Stimulated activated CD4-positive, alpha-beta T cell treated with anti-CD3 and anti-CD28 coated beads, Interleukin-1b, Interleukin-23, amount 100 ng/mL, for 4 hours (primary cell): ENCODE measurements at regions not wholly inside any gene's neighbourhood (a gene's known extent, or its start where the extent isn't known, plus 50 kb on each side); places are given as distances from the start of the nearest gene placed in this dataset.
A peak's percentile ranks its signal among the peaks of the same experiment; 100 is the strongest.
"Not testable (repeated sequence)": the region's sequence is repeated elsewhere in the genome, so short reads cannot be mapped to it uniquely, and the experiment has no call there.

ENCODE experiments used
- DNase-seq, 2 donors: peaks; one replicate each; pipeline ENCODE4 v3.0.0-alpha.2; 2020; ENCODE audit warnings: low read depth in 2 of 2

DNA sequence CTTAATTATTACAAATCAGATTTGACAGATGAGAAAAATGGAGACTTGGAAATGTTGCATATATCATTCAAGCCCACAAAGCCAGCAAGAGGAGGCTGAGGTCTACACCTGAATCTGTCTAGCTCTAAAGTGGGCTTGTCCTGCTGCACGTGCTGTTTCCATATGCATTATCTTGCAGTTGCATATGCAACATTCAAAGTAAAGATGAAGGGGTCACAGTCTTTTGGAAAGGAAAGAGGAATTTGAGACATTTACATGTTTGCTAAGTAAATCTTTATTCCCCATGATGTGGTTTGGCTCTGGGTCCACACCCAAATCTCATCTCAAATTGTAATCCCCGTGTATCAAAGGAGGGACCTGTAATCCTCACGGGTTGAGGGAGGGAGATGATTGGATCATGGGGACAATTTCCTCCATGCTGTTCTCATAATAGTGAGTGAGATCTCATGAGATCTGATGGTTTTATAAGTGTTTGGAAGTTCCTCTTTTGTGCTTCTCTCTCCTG lies 98.3 kb downstream of the BACH1 start:
- no peak for DNase-seq

DNA sequence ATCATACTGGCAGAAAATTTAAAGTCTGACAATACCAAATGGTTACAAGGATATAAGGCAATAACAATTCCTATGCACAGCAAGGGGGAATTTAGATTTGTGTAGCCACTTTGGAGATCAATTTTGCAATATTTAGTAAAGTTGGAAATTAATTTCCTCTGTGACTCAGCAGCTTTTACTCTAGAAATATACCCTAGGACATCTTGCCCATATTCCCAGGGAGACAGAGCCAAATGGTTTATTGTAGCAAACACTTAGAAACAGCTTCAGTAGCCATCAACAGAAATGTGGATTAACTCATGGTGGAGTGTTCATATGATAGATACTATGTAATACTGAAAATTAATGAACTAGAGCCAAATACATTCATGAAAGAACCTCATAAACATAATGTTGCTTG lies 104.6 kb downstream of the BACH1 start:
- no peak for DNase-seq

DNA sequence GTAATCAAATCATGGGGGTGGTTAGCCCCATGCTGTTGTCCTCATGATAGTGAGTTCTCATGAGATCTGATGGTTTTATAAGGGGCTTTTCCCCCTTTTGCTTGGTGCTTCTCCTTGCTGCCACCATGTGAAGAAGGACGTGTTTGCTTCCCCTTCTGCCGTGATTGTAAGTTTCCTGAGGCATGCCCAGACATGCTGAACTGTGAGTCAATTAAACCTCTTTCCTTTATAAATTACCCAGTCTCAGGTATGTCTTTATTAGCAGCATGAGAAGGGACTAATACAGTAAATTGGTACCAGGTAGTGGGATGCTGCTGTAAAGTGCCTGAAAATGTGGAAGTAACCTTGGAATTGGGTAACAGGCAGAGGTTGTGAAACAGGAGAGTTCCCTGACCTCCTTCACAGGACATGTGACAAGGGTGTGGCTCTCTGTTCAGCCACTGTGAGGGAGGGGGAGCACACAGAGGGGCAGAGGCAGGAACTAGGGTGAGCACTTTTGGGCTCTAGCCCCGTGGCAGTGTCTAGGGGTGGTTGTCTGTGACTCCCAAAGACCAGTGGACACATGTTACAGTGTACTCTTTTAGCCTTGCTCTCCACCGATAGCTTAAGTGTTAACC lies 105.3 kb downstream of the BACH1 start:
- DNase-seq = no peak

GRCh38 chr21:29405503-29406122 lies 106.9 kb downstream of the BACH1 start:
- DNase-seq = no peak

DNA sequence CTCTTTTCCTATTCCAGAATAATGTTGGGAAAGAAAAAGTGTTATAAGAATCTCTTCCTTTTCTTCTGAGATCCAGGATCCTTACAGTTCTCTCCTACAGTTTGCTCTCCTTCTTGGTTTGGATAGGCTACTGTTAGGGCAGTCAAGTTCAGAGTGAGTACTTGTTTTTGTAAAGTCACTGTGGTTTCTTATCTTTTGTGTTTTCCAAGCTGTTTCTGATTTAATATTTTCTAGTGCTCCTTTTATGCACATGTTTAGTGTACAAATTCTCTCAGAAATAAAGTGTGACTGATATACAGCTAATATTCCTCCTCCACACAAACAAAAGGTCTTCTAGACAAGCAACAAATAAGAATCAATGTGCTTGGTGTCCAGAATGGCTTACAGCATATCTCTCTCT lies 107.7 kb downstream of the BACH1 start:
- DNase-seq = no peak

DNA sequence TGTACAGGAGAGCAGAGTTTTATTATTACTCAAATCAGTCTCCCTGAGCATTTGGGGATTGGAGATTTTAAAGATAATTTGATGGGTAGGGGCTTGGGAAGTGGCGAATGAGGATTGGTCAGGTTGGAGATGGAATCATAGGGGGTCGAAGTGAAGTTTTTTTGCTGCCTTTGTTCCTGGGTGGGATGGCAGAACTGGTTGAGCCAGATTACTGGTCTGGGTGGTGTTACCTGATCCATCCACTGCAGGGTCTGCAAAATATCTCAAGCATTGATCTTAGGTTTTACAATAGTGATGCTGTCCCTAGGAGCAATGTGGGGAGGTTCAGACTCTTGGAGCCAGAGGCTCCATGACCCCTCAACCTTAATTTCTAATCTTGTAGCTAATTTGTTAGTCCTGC lies 108.8 kb downstream of the BACH1 start:
- no peak for DNase-seq

DNA sequence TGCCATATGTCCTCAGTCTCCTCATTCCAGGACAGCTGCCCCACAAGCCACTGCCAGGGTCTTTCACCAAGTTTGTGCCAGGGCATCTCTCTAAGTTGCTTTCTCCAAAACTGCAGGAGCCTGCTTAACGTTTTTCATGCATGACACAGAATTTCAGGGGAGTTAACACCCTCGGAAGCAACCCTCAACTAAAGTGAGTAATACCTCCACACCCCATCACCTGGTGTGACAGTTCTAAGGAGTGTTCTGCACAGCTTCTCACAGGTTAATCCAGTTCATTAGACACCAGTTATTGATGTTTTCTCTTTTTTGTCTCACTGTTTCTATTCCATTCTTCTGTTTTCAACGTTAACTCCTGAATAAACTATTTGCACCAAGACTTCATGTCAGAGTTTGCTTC lies 115.0 kb downstream of the BACH1 start:
- no peak for DNase-seq

- DNase-seq = no peak
These were observed 117.5 kb downstream of the BACH1 start for GRCh38 chr21:29416268-29416667.

- no peak for DNase-seq
These were observed 120.1 kb downstream of the BACH1 start for GRCh38 chr21:29418813-29419212.

DNA sequence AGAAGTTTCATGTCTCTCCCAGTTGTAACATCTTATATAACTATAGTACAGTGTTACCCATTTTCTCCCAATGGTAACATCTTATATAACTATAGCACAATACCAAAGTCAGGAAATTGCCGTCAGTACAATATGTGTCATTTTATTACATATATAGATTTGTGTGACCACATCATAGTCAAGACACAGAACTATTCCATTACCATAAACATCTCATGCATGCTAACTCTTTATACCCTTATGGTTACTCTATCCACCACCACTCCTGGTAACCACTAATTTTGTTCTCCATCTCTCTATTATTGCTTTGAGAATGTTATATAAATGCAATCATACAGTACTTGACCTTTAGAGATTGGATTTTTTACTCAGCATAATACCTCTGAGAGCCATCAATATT lies 120.7 kb downstream of the BACH1 start:
- no peak for DNase-seq

- no peak for DNase-seq
These were observed 124.6 kb downstream of the BACH1 start for GRCh38 chr21:29423099-29423870.

DNA sequence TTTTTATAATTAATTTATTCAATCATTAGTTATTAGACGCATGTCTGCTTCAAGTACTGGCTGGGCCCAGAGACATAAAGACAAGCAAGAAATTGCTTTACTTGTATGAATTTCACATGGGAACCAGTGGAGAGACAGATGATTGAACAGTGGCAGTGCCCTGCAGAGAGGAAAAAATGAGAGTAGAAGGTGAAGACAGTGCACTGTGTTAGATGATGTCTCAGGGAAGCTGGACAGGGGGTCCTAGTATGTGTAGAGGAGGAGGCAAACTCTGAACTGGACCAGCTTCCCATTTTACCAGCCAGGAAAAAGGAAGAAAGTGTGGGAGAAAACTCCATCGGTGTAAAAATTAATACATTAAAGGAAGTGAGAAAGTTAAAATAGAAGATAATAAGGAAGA lies 126.0 kb downstream of the BACH1 start:
- no peak for DNase-seq

DNA sequence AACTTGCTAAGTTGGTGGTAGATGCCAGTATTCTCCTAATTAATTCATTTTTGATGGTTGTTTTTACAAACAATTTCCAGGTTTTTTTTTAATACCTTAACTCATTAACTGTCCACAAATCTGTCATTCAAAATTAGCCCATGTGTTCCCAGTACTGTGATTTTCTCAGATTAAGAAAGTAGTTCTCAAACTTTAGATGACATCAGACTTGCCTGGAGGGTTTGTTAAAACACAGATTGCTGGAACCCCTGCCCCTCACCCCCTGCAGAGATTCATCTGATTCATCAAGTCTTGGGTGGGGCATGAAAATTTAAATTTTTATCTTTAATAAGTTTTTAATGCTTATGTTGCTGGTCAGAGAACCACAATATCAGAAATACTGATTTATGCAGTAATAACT lies 130.5 kb downstream of the BACH1 start:
- no peak for DNase-seq

DNA sequence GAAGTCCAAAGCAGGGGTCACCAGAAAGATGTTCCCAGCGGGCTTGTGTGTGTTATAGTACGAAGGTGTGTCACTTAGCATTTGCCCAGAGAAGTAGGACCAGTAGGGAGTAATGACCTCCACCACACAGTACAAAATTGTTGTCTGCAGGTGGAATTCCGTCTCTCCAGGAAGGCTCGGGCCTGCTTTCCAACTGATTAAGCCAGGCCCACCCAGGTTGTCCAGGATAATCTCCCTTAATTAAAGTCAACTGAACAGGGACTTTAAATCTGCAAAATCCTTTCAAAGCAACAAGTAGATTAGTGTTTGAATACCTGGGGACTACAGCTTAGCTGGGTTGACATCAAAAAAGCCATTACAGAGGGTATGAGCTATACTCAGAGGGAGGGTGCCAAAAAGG lies 131.3 kb downstream of the BACH1 start:
- DNase-seq = no peak

DNA sequence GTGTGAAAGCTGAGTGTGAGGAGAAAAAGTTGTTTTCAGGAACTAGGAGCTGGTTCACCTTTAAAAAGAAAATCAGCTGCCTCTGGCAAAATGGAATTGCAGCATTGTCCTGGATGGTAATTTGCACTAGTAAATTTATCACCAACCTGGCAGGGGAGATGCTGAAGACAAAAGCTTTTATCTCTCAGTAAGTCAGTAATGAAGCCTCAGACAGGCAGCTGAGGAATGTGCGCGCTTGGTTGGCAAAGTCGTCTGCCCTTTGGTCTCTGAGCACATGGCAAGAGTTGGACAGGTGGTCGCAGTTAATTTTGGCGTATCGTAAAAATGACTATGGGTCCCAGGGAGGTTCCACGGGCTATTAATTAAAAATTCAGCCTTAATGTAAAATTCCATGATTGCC lies 131.9 kb downstream of the BACH1 start:
- no peak for DNase-seq

DNA sequence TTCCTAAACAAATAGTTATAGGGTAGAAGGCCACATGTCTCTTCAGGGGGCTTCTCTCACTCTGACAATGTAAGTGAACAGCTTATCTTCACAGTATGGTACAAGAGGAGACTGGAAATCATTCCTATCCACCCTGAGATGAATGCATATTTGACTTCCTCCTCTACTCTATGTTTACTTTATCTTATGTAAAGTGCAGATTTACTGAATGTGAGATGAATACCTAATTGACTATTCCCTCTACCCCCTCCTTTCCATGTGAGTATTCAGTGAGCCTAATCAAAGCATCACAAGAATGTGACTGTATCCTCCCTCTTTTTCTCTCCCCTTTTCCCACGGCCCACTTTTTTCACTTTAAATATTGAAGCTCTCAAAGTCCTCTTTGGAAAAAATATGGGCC lies 132.5 kb downstream of the BACH1 start:
- DNase-seq = no peak

DNA sequence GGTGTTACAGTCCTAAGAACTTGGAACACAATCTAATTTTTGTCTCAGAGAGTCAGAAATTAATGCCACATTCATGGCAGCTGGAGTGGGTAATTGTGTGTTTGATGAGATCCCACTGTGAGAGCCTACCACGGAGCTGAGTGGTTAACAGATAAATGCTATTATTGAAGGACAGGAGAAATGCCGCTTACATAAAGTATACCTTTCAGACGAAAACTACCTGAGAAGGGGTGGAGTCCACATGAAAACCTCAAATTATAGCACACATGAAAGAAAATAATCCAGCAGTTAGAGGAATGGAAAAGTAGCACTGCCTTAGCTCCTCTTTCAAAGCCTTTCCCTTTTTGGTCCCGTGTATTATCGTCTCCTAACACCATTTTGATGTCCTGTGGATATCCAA lies 133.0 kb downstream of the BACH1 start:
- DNase-seq = no peak

- no peak for DNase-seq
These were observed 134.8 kb downstream of the BACH1 start for GRCh38 chr21:29433366-29434059.

- DNase-seq = no peak
These were observed 135.4 kb downstream of the BACH1 start for GRCh38 chr21:29434081-29434480.

DNA sequence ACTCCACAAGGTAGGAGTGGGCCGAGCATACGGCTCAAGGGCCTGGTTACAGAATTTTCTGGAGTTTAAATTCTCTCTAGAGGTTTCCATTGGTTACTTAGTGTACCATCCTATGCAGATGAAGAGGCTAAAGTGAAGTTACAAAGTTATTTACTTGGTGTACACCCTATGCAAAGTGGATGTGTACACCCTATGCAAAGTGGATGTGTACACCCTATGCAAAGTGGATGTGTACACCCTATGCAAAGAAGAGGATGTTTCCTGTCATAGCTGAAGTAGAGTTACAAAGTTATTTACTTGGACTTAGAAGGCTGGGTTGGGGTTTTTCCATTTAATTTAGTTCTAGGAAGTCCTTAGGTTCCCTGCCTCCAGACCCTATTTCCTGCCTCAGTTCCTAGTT lies 136.3 kb downstream of the BACH1 start:
- not testable (repeated sequence) for DNase-seq

- peak; percentile 21 to 23 for DNase-seq
These were observed 137.4 kb downstream of the BACH1 start for GRCh38 chr21:29436143-29436542.

GRCh38 chr21:29436650-29437049 lies 137.9 kb downstream of the BACH1 start:
- DNase-seq = no peak
